Stimulated activated CD8-positive, alpha-beta memory T cell treated with anti-CD3 and anti-CD28 coated beads, Interleukin-4, amount 100 ng/mL, for 4 hours (primary cell): ENCODE measurements at regions not wholly inside any gene's neighbourhood (a gene's known extent, or its start where the extent isn't known, plus 50 kb on each side); places are given as distances from the start of the nearest gene placed in this dataset.

Source experiments
- DNase-seq, 2 donors: peaks; one replicate each; pipeline ENCODE4 v3.0.0-alpha.2; 2020; ENCODE audit warnings: low read depth in 2 of 2, low spot score in 1 of 2

DNA sequence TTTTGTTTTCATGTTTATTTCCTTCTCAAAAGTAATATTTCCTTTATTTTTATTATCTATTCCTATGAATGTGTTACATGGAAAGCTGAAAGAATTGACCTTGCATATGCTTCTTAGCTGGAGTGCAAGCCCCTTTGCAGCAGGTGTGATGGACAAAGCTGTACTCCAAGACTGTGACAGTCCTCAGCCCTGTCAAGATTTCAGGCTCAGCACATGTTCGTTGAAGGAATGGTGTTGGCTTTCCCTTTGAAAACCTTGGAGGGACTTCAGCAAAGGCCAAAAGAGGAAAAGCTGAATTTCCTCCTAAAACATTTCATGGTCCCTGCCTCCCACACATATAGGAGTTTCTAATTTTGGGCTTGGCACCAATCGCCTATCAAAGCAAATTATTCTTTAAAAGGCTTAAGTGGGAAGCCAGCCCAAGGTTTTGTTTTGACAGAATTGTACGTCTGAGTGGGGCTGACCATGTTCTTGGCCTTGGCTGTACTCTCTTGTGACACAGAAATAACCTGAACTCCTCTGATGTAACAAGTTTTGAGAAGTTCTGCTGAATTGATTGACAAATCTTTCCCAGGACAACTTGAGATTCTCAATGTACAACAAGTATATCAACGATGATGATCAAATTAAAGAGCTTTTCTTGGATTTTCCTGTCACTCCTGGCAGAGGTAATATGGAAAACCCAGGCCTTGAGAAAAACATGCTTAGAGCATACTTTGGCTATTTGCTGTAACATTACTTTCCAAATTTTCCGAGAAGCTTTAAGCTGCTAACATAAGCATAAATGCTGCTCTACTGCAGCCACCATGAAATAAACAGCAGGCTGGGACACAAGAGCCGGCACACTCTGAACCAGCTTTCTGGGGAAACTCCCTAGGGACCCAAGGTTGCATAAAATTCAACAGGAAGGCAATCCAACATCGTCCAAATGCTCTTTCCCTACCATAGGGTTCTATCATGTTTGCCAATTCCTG lies 135.7 kb upstream of the ZNF648 start:
- no peak for DNase-seq

DNA sequence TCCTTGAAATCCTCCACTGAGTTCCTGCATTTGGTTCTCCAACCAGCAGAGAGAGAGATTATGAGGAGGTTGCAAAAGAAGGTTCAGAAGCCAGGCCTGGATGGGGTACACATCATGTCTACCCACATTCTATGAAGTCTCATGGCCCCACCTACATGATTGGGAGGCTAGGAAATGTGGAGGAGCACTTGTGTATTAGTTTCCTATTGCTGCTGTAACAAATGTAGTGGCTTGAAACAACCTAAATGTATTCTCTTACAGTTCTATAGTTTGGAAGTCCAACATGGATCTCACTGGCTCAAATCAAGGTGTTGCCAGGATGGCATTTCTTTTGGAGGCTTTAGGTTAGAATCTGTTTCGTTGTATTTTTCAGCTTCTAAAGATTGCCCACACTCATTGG lies 134.2 kb upstream of the ZNF648 start:
- DNase-seq = no peak

DNA sequence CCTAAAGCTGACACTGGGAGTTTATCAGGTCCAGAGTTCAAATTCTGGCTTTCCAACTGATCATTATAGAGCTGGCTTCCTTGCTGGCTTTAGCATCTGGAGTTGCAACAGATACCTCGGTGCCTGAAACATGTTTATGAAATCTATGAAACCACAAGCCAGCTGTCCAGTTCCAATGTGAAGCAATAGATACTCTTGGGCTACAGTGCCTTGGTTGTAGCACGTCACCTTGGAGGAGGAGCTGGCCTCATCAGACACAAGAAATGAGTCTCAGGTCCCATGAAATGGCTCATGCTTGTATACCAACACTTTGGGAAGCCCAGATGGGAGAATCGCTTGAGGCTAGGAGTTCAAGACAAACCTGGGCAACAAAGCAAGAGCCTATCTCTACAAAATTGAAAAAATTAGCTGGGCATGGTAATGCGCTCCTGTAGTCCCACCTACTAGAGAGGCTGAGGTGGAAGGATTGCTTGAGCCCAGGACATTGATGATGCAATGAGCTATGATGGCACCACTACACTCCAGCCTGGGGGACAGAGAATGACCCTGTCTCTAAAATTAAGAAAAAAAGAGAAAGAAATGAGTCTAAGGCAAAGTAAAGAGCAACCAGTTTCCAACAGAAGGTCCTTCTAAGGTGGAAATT lies 132.5 kb upstream of the ZNF648 start:
- DNase-seq = no peak

DNA sequence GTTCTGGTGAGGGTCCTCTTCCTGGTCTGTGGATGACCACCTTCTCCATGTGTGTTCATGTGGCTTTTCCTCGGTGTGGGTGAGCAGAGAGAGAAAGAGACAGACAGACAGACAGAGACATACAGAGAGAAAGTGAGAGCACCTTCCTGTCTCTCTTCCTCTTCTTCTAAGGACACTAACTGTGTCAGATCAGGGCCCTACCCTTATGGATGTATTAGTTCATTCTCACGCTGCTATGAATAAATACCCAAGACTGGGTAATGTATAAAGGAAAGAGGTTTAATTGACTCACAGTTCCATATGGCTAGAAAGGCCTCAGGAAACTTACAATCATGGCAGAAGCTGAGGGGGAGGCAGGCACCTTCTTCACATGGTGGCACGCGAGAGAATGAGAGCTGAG lies 131.5 kb upstream of the ZNF648 start:
- DNase-seq = no peak

DNA sequence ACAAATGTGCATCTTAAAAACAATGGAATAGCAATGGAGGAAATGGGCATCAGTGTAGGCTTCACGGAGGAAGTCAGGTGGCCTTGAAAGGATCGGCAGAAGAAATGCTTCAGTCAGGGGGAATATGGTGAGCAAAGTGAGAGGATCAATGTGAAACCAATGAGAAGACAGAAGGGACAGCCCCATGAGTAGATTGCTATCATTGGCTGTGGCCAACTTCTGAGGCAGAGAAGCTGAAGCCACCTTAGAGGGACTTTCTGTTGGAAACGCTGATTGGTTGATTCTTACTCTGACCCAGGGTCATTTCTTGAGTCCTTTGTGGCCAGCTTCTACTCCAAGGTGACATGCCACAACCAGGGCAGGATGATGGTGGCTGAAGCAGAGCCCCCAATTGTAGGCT lies 130.7 kb upstream of the ZNF648 start:
- DNase-seq = no peak

DNA sequence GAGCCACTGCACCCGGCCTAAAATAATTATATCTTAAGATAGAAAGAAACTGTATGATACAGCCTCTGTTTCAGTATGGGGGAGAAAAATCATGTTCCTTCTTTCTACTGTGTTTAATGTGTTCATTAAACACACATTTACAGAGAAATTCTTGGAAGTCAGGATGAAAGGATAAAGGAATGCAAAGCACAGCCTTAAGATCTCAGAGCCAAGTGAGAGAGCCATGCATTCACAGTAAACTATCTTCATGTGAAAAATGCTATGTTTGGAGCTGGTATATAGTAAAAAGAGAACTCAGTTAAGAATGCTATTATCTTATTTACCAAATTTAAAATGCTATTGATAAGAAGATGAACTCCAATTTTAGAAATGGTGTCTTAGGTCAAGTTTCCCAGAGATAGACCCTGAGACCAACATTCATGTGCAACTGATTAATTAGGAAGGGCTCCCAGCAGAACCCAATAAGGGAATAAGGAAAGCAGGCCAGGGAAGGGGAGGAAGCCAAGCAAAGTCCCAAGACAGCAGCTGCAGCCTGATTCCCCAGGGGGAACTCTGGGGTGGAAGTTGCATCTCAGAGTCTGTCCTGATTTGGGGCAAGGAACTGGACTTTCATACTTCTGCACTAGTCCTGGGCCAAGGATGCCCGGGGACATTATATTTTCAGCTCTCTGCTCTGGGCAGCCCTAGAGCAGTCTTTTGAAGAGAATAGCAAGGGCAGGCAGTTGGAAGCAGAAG lies 130.0 kb upstream of the ZNF648 start:
- no peak for DNase-seq

DNA sequence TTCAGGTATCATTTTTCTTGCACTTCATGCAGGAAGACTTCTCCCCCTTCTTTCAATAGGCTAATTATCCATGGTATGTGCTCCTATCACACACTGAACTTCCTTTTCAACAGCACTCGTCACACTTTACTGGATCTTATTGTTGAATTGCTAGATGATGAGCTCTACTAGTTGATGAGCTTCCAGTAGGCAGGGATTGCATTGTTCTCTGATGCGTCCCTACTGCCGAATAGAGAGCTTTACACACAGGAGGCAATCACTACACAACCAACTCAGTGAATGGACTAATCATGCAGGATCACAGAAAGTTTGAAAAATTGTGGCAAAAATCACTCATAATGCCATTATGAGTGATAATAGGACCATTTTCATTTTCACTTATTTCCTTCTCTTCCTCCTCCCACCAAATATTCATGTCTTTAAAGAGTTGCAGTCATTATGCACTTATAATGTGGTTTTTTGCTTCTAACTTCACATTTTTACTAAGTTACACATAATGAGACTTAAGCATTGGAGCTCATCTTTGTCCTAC lies 128.1 kb upstream of the ZNF648 start:
- no peak for DNase-seq

DNA sequence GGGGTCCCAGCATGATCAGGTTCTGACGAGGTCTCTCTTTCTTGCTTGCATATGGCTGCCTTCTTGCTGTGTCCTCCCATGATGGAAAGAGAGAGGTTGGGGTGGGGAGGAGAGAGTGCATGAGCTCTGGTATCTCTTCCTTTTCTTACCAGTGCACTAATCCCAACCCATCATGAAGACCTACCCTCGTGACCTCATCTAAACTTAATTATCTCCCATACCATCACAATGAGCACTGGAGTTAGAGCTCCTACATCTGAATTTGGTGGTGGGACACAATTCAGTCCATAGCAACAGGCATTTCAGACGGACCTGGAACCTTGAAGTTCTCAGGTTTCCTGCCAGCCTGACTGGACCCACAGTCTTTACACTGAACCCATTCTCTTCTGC lies 125.2 kb upstream of the ZNF648 start:
- no peak for DNase-seq

DNA sequence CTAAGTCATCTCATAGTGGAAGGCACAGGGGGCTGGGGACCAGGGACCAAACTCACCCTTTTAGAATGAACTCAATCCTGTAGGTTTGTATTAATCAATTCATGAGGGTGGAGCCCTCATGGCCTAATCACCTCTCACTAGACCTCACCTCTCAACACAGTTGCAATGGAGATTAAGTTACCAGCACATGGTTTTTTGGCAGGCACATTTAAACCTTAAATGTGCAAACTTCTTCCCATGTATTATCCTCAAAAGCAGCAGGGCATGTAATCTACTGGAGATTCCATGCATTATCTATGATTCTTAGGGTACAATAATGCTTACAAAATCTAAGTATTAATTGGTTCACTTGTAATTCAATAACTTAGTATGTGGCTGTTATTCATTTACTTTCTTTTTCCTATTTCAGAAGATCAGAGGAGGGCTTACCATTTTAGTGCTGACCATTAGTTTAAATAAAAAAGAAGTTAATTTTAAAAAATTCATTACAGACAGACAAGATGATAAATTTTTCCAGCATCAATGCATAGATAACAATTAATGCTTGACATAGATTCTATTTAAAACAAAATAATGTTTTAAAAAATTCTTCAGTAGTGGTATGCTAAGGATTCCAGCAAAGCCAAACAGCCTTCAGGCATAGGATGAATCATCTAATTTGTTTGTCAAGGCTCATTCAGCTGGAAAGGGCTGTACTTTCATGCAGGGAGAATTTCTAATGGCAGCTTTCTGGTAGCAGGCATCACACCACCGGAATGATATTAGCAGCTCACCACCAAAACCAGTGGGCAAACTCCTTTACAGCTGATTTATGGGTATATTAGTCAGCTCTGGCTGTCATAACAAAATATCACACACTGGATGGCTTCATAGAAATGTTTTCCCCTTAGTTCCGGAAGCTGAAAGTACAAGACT lies 124.6 kb upstream of the ZNF648 start:
- no peak for DNase-seq

DNA sequence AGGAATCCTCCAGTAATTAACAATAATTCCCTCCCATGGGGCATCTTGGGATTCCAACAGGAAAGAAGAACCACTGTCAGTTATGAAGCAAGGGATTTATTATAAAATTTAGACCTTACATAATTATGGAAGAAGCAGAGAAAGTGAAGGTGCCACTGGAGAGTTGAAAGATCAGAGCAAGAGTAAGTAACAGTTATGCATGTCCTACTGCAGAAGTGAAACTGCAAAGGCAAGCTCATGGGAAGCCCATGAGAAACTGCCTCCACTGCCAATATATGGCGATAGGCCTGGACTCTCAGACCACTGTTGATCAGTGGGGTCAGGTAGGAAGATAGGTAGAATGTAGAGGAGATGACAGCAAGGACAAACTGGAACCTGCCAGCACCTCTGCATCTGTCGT lies 123.6 kb upstream of the ZNF648 start:
- no peak for DNase-seq

DNA sequence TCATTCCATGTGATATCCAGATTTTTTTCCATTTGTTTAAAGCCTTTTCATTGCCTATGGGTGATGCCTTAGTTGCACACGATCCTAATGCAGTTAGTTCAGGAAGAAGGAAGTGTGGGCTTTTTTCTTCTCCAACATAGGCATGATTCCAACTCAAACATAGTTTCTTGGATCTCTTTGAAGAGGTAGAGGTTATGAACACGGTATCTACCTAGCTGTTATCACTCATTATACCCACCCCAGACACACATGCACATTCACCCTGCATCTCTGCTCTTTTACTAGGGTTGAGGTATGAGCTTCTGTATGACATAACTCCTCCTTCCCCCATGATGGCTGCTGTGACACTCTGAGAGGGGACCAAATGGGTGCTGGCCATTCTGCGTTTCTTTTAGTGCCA lies 122.1 kb upstream of the ZNF648 start:
- no peak for DNase-seq

DNA sequence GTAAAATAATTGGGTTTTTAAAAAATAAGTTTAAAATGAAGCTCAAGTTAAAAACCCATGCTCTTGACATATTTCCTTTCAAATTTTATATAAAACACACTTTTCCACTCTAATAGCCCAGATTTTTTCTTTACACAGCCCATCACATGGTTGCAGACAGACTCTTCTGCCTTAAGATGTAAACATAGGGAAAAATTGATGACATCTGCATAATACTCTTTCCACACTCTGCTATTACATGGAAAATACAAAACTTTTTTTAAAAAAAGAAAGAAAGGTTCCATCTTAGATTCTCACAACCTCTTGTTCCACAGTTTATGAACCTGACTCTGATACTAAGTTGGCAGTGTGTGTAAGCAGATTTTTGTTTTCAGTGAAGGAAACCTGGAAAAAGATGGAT lies 120.8 kb upstream of the ZNF648 start:
- no peak for DNase-seq

DNA sequence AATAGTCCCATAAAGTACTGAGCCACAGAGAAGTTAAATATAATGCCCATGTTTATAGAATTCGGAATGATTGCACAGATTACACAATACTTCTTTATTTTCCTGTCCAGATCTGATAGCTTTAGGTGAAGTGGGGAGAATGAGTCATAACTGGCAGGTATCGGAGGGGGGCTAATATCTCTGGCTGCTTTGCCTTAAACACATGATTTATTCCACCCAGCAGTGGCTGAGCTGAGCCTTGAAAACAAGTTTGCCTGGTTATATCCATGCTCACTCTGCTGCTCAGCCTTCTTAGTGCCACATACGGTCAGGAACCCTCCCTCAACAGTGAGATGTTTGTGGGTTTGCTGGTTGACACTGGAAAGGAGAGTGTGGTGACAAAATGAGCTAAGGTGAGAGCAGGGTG lies 119.7 kb upstream of the ZNF648 start:
- no peak for DNase-seq

DNA sequence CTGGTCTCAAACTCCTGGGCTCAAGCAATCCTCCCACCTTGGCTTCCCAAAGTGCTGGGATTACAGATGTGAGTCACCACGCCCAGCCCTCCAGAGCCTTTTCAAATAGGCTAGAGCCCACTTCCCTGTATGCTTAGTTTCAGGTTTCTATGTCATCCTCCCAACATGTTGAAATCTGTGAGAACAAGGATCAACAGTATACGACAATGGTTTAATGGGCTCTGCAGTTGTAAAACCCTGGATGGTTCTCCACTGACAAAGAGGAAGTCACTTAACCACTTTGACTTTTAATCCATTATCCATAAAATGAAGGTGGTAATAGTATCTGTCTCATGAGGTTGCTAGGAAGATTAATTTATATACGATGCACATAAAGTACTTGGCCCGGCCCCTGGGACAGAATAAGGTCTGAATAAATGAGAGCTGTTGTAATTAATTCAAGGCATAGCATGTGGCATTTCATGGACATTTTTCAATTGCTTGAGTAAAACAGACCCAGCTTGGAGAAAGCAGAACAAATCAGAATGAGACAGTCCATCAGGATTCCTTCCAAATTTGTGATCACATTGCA lies 113.9 kb upstream of the ZNF648 start:
- no peak for DNase-seq

DNA sequence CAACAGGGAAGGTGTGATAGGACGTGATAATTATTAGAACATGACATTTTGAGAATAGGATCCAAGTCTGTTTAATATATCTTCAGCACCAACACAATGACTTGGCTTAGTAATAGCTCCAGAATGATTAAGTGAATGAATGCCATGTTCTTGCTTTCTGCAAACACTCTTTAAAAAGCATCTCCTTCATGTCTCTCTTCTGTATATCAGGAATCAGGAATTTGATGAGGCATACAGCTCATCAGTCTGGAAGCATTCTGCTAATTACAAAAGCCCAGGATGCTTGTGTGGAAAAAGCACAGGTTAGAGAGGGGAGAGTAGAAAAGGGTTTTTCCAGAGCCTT lies 113.0 kb upstream of the ZNF648 start:
- DNase-seq = no peak

DNA sequence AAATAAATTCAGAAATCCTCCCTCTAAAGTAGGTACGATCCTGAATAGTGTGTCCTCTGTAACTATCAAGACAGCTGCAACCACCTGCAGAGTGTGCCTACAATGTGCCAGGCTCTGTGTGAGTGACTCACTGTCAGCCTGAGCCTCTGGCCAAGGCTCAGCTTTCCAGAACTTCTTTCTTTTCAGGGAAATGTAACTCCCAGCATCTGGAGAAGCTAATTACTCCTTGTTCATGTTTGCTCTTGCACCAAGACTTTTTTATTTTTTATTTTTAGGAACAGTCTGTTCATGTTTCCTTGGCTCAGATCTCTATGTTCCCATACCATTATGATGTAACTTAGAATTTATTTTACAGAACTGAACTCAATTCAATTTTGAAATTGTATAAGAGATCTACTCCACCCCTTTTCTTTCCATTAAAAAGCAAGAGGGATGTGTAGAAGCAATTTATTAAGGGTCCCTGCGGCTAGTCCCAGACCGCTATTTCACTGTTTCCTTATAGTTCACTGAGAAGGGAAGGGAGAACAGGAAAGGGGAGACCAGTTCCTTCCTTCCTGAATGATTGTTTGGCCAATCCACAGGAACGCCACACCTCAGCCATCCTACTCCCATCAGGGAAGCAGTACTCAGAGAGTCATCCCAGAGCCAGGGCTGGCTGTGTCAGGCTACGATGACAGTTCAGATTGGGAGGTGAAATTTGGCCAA lies 112.4 kb upstream of the ZNF648 start:
- DNase-seq = no peak

DNA sequence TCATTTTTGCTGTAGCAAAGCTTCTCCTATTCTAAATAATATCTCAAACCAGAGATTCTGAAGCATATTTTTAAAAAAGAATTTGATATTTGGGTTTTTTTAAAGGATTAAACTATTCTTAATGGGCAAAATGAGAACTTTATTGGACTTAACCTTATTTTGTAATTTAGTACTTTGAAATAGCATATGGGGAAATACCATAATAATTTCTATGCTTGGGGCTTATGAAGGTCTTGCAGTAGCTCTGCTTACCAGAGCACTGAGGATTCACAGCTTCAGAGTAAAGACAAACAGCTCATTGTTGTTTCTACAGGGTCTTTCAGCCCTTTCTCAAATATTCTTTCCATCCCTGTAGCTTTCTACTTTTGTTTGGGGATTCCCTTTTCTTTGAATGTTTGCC lies 111.2 kb upstream of the ZNF648 start:
- DNase-seq = no peak

DNA sequence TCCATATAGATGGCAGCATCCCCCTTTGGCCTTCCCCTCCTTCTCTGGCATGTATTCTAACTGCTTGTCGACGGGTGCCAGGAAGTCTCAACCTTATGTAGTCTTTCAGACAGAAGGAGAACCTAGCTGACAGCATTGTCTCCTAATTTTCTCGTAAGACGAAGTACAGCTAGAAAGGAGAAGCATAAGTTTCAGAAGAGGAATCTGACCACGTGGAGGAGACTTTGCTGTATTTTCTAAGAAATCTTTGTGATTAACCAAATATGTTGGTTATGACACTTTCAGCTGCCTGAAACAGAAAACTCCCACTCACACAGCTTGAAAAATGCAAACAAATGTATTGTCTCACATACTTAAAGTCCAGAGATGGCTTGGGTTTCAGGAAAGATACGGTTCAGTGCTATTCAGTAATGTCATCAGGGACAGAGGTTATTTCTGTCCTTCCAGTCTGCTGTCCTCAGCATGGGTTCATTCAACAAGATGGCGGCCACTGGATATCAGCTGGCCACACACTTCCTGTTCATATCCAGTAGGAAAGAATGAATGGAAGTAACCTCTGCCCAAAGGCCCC lies 109.5 kb upstream of the ZNF648 start:
- DNase-seq = no peak

DNA sequence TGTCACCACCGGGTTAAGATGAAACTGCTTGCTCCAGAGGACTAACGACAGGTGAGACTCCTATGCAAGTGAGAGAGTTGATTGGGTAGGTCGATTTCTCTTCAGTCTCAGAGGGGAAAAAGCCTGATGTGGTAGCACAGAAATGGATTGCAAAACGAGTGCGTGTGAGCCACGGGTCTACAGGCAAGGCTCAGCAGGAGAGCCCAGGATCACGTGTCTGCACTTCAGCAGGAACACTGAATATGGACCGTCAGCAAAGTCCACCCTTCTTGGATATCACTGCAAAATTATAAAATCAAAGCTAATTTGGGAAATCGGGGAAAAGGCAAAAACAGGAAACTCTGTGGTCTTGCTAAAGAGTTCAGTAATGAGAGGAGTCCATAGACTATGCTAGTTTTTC lies 107.7 kb upstream of the ZNF648 start:
- DNase-seq = no peak

DNA sequence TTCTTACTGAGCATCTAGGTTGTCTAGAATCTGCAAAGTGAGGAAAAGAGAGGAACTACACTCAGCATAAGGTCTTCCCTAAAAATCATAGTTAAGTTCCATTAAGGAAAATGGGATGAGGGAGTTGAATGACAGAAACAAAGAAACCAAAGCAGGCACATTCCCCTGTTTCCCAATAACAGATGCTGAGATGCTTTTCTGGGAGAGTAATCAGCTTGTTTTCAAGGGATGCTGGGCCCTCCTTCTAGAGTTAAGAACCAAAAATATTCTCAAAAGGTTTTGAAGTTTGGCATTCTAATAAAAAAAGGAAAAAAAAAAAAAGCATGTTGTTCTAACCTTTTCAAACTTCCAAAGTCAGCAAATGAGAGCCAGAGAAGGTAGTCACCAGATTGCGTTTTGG lies 105.2 kb upstream of the ZNF648 start:
- DNase-seq = no peak
